Skeletal muscle cell (primary cell): ENCODE measurements at regions not wholly inside any gene's neighbourhood (a gene's known extent, or its start where the extent isn't known, plus 50 kb on each side); places are given as distances from the start of the nearest gene placed in this dataset.
A peak's percentile ranks its signal among the peaks of the same experiment; 100 is the strongest.

Experiments
- DNase-seq: peaks from one replicate; pipeline ENCODE4 v3.0.0-alpha.2; 2010; ENCODE audit warnings: low read depth
- H3K4me3 ChIP-seq: 2 replicates; pipeline ENCODE4 v1.5.1; 2011; ENCODE audit warnings: low read depth, mild to moderate bottlenecking, control low read depth, low read length, moderate library complexity

DNA sequence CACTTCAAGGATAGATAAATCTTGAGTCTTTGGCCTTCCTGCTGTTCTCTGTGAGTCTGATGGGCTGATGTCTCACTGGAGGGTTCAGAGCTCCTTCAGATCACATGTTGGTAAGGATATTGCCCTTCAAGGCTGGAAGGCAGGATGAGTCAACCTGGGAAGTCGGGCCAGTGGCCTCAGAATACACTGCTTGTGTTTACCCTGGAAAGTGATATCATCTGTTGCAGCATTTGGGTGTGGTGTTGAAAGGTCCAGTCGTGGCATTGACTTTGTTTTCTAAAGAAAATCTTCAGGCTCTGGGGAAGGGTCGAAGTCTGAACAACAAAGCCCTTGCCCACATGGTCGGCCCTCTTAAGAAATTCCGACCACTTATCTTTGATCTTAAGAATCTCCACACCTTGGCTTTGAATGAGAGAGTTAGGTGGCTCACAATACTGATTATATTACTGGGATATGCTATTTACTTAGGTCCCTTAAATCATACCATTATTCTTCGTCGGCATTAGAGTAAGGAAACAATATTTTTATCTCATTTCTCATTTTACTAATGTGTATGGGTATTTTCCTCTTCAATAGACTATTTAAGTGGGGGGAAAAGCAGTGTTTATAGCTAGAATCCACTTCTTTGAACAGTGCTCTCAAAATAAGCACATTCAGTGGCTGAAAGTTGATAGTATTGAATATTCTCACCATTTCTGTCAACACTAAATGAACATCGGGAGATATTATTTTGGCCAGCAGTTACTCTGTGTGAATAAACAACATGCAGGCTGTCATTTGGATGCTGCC, 303.9 kb upstream of the RASGRP1 start:
- DNase-seq = peak; percentile 95

DNA sequence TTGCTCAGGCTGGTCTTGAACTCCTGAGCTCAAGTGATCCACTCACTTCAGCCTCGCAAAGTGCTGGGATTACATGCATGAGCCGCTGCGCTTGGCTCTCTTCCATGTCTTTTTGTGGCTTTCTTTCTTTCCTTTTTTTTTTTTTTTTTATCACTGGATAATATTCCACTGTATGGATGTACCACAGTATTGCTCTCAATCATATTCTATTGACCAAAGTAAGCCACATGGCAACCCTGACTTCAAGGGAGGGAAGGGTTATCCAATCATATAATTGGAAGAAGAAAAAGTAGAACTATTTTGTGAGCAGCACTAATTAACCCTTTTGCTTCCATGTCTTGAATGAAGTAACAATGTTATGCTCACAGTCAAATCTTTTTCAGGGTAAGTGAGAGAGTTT, 307.0 kb upstream of the RASGRP1 start:
- no peak overlapping the region for H3K4me3 ChIP-seq
- no peak for DNase-seq

More for the DNA sequence above, 303.9 kb upstream of the RASGRP1 start:
- no peak overlapping the region for H3K4me3 ChIP-seq

DNA sequence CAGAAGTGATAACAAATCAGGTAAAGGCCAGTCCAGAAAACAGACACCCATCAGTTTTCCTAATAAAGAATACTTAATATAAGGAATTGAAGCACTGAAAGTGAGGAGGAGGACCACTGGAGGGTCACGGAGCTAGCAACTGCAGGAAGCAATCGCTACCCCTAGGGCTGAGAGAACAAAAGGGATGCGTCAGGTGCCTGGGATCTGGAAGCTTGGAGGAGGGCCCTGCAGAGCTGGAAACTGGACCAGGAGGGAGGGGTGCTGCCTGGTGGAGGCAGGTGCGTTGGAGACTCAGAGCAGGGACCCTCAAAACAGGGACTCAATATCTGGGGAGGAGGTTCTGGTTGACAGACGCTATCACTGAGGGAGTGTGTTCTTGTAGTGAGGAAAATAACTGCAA, 308.1 kb upstream of the RASGRP1 start:
- H3K4me3 ChIP-seq = no peak overlapping the region
- DNase-seq = no peak

DNA sequence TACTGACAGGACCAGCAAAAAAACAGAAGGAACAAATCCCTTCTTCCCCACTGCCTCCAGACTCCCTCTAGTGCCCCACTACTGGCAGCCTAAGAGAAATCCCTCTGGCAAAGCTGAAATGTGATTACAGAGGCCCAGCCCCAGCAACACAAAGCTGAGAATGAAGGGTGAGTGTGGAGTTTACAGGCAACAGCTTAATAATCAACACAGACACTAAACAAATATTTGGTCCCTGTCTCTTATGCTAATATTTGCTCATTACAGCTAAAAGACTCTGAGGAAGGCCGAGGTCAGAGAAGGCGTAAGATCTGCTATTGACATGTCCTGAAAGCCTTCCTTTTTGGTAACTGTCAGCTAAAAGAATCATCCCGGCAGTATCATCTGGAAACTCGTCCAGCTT, 308.5 kb upstream of the RASGRP1 start:
- DNase-seq = no peak

DNA sequence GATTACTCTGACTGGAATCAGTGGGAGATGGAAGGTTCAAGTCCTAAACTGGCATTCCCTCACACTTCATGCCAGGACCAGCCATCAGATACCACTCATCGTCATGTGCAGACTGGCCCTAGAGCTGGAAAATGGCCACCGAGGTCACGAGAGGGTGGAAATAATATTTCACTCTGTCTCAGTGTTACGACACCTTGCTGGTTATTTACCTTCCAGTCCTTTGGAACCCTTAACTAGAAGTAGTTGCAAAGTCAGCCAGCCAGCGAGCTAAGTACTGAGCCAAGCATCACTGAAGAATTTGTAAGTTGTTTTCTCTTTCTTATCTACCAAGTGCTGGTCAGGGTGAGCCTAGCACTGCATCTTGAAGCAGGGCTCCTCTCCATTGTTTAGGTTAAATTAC, 309.9 kb upstream of the RASGRP1 start:
- DNase-seq = no peak
- H3K4me3 ChIP-seq = no peak overlapping the region

More for the DNA sequence above, 308.5 kb upstream of the RASGRP1 start:
- H3K4me3 ChIP-seq = no peak overlapping the region

DNA sequence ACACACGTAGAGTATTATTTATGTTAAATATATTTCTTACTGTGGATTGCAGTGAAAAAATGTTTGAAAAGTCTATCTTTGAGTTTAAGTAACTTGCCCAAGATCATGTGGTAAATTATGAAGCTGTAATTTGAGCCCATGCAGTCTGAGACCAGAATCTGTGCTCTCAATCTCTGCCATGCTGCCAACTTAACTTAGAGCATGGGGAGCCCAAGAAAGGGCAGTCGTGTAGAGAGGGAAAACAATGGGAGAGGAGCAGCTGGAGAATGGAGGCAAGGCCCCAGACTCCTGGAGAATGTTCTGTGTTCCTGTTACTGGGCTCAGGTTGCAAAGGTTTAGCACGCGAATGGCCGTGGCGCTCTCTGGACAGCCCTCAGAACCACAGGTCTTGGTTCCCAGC, 311.6 kb upstream of the RASGRP1 start:
- DNase-seq = no peak
- no peak overlapping the region for H3K4me3 ChIP-seq

DNA sequence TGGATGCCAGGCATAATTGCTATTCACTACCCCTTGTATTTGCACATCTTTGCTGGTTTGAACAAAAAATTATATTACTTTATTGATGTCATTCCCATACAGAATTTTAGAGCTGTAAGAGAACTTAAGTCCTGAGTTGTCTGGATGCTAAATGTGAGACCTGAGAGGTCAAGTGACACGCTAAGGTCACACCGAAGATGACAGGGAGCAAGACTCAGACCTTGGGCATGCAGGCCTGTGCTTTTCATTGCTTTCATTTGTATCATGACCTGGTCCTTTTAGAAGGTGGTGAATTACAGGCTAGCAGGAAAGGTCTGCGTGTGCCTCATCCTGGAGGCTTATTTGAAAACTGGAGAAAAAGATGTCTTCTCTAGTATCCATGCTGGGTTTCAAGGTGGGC, 312.0 kb upstream of the RASGRP1 start:
- no peak overlapping the region for H3K4me3 ChIP-seq
- DNase-seq = no peak

DNA sequence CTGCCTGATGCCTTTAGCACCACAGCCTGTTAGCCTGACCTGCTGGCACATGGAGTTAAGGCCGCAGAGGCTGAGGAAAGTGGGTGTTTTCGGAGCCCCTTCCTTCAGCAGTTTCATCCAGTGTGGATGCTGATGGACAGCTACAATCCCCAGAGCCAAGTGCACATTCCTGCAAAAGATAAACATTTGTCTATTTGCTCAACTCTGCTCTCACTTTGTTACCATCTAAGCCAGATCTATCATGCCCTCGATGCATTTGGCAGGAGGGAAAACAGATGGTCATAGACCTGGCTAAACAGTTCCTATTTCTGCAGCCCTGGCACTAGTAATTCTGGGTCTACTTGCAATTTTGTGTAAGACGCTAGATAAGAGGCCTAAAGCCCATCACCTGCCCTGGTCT, 312.9 kb upstream of the RASGRP1 start:
- no peak for DNase-seq
- no peak overlapping the region for H3K4me3 ChIP-seq

DNA sequence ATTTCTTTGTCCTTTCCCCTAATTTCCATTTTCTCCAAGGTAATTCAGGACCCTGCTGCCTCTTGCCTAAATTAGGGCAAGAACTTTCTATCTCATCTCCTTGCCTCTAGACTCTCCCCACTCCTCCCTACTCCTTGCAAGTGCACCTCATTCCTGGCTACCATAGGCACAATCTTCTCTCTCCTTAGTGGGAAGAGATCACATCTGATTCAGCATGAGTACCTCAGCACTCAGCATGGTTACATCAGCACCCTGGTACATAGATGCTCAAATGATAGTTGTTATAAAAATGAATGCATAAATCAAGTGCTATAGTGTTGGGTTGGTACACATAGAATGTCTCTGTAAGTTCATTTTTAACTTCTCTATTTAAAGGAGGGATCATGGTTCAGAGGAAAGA, 313.4 kb upstream of the RASGRP1 start:
- H3K4me3 ChIP-seq = no peak overlapping the region
- no peak for DNase-seq

DNA sequence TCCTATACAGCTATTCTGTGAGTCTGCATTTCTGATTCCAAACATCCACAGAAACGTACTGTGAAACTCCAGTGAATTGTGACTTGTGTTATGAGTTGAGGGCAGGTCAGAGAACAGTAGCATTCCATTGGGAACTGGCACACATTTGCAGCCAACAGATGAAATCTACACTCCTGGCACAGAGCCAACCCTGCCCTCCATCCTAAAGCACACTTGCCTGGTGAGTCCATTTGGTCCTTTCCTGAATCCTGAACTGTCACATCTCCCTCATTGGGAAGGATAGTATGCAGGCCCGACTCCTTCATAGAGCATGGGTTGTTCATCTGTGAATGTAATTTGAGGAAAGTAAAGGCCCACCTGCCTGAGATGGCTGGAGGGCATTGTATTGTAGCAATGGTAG, 314.3 kb upstream of the RASGRP1 start:
- no peak for DNase-seq
- no peak overlapping the region for H3K4me3 ChIP-seq

DNA sequence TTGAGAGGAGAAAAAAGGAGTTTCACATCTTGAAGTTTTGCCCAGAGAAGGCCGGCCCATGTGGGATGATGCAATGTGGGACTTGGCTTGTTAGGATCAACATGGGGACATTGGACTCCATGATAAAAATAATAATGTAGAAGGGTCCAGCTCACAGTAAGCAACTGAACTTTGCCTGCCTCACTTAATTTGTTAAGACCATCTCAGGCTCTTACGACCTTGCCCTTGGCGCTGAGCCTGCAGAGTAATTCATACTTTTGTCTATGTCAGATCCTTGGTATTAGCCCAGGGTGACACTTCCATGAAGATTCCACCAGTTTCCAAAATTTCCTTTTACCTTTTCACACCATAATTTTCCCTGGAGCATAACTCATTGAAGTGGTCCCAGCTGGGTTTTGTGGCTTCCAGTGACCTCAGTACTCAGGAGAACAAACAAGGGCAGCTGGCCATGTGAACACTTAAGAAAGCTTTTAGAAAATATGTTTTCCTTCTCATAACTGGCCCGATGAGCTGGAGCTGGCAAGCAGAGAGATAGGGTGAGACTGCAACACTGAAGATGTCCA, 315.4 kb upstream of the RASGRP1 start:
- no peak overlapping the region for H3K4me3 ChIP-seq
- DNase-seq = no peak

DNA sequence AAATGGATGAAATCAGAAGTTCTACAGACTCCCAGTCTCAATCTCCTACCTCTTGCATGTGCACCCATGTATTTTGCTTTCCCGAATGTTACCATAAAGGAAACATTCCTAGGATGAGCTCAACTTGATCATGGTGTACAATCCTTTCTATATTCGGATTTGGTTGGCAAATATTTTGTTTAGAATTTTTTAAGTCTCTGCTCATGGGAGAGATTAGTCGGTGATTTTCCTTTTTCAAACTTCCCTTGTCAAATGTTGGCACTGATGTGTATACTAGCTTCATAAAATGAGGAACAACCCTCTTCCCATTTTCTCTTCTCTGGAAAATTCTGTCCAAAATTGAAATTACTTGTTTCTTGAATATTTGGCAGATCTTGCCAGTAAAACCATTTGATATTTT, 317.6 kb upstream of the RASGRP1 start:
- H3K4me3 ChIP-seq = no peak overlapping the region
- no peak for DNase-seq

DNA sequence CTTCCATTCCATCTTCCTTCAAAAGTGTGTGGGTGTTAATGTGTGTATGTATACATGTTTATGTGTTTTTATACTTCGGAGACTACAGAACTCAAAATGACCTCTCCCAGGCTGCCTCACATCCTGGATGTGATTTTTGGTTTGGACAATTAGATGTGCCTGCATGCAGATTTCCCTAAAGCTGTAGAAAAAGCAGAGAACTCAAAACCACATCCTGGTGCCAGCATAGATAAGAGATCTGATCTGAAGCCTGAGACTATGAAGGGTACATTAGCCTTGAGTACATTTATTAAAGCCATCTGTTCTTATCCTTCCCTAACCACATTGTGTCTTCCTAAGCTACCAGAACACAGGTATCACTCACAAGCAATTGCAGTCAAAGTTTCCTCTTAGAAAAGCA, 319.4 kb upstream of the RASGRP1 start:
- H3K4me3 ChIP-seq = no peak overlapping the region
- DNase-seq = no peak

DNA sequence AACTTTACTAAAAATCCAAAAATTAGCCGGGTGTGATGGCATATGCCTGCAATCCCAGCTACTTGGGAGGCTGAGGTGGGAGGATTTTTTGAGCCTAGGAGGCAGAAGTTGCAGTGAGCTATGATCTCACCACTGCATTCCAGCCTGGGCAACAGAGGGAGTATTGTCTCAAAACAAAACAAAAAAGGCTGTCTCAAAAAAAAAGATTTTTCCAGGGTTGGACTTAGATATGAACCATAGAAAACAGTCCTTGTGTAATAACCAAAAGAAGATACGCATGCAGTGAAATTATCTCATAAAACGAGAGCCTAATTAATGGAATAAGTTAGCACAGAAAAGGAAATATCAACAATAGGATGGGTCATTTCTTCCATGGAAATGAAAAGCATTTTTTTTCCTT, 320.4 kb upstream of the RASGRP1 start:
- no peak for DNase-seq
- no peak overlapping the region for H3K4me3 ChIP-seq

DNA sequence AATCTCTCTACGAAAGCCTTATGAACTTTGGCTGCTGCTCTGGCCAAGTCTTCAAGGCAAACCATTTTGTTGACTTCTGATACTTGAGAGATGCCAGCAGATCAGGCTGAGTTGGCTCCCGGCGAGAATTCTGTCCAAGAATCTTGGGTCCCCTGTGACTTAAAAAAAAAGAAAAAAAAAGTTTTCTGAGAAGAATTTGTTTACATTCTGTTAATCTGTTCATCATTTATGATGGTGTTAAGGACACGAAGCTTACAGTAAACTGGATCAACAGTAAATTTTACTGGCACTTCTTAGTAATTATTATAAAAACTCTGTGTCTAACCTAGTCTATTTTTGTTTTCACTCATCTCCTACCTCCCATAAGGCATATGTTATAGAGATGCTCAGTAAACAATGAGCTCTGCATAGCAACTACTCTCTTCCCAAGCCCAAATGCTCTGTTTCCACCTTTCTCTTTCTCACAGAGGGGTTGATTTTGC, 320.9 kb upstream of the RASGRP1 start:
- DNase-seq = no peak
- no peak overlapping the region for H3K4me3 ChIP-seq

DNA sequence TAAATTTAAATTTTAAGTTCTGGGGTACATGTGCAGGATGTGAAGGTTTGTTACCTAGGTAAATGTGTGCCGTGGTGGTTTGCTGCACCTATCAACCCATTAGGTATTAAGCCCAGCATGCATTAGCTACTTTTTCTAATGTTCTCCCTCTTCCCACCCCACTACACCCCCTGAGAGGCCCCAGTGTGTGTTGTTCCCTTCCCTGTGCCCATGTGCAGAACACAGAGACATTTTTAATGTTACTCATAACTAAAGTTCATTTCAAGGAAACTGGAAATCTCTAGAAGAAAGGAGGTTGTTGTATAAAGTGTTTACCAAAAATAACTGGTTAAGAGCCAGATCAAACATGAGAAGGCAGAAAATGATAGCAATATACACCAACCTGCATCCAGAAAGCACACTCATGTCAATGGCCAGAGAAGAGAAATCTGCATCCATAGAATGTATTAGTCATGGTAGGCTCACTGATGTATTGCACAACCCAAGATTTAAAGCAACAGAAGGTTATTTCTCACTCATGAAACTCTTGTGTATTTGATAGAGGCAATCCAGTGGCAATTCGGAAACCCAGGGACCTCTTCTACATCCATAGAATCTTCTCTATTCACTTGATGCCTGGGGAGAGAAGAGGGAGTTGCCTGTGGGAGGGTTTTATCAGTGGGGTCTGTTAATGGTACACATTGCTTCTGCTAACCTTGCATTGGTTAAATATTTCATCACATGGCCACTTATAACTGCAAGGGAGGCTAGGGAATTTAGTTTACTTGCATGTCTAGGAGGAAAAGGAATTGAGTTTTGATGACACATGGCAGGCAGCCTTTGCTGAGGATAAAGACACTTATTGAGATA, 321.9 kb upstream of the RASGRP1 start:
- H3K4me3 ChIP-seq = peak overlapping the region; percentile 30

DNA sequence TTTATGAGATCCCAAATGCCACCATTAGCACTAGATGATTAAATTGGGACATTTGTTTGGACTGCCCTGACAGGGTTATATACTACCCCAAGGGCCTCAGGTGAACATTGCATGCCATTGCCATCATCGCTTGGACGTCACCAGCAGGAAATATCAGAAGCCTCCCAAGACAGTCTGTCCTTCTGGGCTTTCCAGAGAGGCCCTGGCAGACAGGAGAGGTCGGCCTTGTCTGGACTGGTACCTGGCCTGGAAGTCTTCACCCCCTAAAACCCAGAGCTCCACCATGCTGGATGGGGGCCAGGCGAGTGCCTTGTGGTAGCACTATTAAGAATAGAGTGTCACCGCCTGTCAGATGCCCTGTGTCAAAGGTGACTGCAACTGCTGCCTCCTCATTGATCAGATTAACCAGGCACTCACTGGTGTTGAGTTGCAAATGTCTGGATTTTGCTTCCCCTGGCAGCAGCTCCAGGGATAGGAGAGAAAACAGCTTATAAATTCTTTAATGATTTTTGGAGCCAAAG, 324.1 kb upstream of the RASGRP1 start:
- no peak for DNase-seq
- no peak overlapping the region for H3K4me3 ChIP-seq

More for the DNA sequence above, 321.9 kb upstream of the RASGRP1 start:
- peak; percentile 83 for DNase-seq

DNA sequence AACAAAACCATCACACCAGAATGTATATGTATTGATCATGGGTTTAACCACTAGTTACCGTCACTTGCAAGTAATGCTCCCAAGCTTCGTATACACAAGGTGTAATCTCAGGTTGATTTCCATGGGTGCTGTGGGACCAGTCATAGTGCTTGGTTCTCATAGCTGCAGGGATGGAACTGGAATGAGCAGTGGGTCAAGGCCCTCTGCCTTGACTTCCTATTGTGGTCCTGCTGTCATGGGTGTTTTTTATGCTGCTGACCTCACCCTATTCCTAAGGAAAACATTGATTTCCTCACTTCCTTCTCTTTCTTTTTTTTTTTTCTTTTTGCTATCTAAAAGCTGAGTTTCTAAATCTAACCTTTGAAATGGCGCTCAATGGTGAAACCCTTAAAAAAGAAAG, 325.6 kb upstream of the RASGRP1 start:
- H3K4me3 ChIP-seq = no peak overlapping the region
- no peak for DNase-seq

DNA sequence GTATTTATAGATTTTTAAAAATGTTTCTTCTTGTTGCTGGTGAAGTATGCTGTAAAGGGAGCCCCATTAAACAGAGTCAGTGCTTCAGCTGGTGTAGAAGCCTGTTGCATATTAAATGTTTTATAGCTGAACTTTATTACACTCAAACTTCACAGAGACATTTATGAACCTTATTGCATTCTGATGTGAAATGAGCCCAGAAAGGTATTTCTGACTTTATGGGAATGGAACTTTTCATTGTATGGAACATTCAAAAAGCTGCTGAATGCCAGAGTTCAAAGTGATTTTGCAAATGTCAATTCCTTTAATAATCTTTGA, 329.3 kb upstream of the RASGRP1 start:
- DNase-seq = no peak
- no peak overlapping the region for H3K4me3 ChIP-seq

DNA sequence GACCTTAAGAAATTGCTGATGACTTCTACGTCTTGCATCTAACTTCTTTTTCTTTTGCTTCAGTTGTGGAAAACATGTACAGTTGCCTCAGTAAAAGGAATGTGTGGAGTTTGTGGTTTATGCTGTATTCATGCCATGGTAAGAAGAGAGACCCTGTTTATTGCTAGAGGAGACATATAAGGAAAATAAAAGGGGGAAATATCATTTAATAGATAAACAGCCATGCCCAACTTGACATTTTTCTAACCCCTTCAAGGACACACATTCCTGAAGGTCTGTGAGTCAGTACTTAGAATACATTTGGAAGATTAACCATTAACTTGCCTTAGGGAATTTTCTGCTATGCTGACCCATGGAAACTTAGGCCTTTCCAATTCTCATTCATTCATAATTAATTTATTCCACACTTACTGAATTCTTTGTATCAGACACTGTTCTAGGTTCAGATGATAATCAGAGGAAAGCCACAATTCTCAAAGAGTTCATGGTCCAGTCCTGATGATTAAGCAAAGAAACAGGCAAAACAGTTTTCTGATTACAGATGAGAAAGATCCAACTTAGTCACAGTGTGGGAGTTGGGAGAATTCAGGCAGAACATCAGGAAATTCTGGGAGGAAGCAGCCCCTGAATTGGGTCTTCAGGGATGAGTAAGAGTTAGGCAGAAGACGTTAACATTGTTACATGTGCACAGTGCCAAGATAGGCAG, 329.8 kb upstream of the RASGRP1 start:
- no peak overlapping the region for H3K4me3 ChIP-seq
- DNase-seq = peak; percentile 89
